GM23338 (cell line): ENCODE measurements at regions not wholly inside any gene's neighbourhood (a gene's known extent, or its start where the extent isn't known, plus 50 kb on each side); places are given as distances from the start of the nearest gene placed in this dataset.

Experiments used
- ATAC-seq: fragments of 200-7000 bp; cut with Tn5 transposase; 3 replicates; pipeline ENCODE4 v1.9.1; 2020
- DNase-seq: peaks from one replicate; pipeline ENCODE4 v3.0.0-alpha.2; 2015; ENCODE audit warnings: low spot score
- H2AFZ ChIP-seq: fragments of 200-600 bp; sonication (generic); 2 replicates; pipeline ENCODE4 v1.8.0; 2016; ENCODE audit warnings: antibody characterized with exemption, mild to moderate bottlenecking, moderate library complexity
- H3F3A ChIP-seq: fragments of 200-600 bp; sonication (generic); replicated peaks from 2 replicates; pipeline ENCODE4 v1.8.0; 2017; ENCODE audit warnings: antibody characterized with exemption, mixed run types, low read depth
- H3K27ac ChIP-seq: fragments of 200-600 bp; sonication (generic); 2 replicates; pipeline ENCODE4 v1.6.1; 2016; ENCODE audit warnings: low read depth
- H3K27me3 ChIP-seq: fragments of 200-600 bp; sonication (generic); 2 replicates; pipeline ENCODE4 v1.8.0; 2016; ENCODE audit warnings: mild to moderate bottlenecking, mixed run types, moderate library complexity; ENCODE audit not compliant: insufficient read depth
- H3K36me3 ChIP-seq: fragments of 200-600 bp; sonication (generic); 2 replicates; pipeline ENCODE4 v1.8.0; 2016; ENCODE audit warnings: mild to moderate bottlenecking; ENCODE audit not compliant: insufficient read depth
- H3K4me1 ChIP-seq: fragments of 200-600 bp; sonication (generic); 2 replicates; pipeline ENCODE4 v1.8.0; 2016; ENCODE audit warnings: mild to moderate bottlenecking, moderate library complexity; ENCODE audit not compliant: insufficient read depth
- H3K4me2 ChIP-seq: fragments of 200-600 bp; sonication (generic); 2 replicates; pipeline ENCODE4 v1.7.1; 2017; ENCODE audit warnings: mixed run types
- H3K4me3 ChIP-seq: fragments of 200-600 bp; sonication (generic); 2 replicates; pipeline ENCODE4 v1.6.1; 2016; ENCODE audit warnings: mixed run types
- H3K79me2 ChIP-seq: fragments of 200-600 bp; sonication (generic); replicated peaks from 2 replicates; pipeline ENCODE4 v1.8.0; 2017; ENCODE audit warnings: mild to moderate bottlenecking; ENCODE audit not compliant: insufficient read depth
- H3K9me2 ChIP-seq: fragments of 200-600 bp; sonication (generic); 2 replicates; pipeline ENCODE4 v1.8.0; 2017; ENCODE audit not compliant: insufficient read depth
- H4K20me1 ChIP-seq: fragments of 200-600 bp; sonication (generic); replicated peaks from 2 replicates; pipeline ENCODE4 v1.8.0; 2017; ENCODE audit warnings: mild to moderate bottlenecking; ENCODE audit not compliant: insufficient read depth
- H3K27ac Mint-ChIP-seq: 2 replicates; pipeline ENCODE4 v1.8.0; 2020; ENCODE audit warnings: inconsistent platforms, mild to moderate bottlenecking, moderate library complexity, mixed read lengths
- H3K27me3 Mint-ChIP-seq: 3 replicates; pipeline ENCODE4 v1.8.0; 2022; ENCODE audit warnings: low read depth, mild to moderate bottlenecking, moderate library complexity, mixed read lengths, inconsistent platforms; ENCODE audit not compliant: insufficient read depth, poor library complexity
- H3K36me3 Mint-ChIP-seq: 3 replicates; pipeline ENCODE4 v1.8.0; 2021; ENCODE audit warnings: low read depth, mild to moderate bottlenecking, inconsistent platforms, moderate library complexity, mixed read lengths
- H3K4me1 Mint-ChIP-seq: 3 replicates; pipeline ENCODE4 v1.8.0; 2020; ENCODE audit warnings: mild to moderate bottlenecking, inconsistent platforms, mixed read lengths
- H3K4me3 Mint-ChIP-seq: 3 replicates; pipeline ENCODE4 v1.8.0; 2021; ENCODE audit warnings: moderate library complexity, mild to moderate bottlenecking, inconsistent platforms, mixed read lengths
- H3K9me3 Mint-ChIP-seq: 3 replicates; pipeline ENCODE4 v1.8.0; 2020; ENCODE audit warnings: moderate library complexity, mild to moderate bottlenecking, inconsistent platforms, mixed read lengths
- CREB1 ChIP-seq: fragments of 250-450 bp; sonication (Bioruptor Pico); IDR thresholded peaks from 2 replicates; pipeline ENCODE4 v1.5.0; 2020; ENCODE audit warnings: low read depth, mild to moderate bottlenecking, moderate library complexity
- EZH2 ChIP-seq: fragments of 200-600 bp; sonication (generic); IDR thresholded peaks from one replicate; pipeline ENCODE4 v1.8.0; 2017; ENCODE audit warnings: antibody characterized with exemption, mild to moderate bottlenecking, low read depth; ENCODE audit not compliant: unreplicated experiment
- EZH2phosphoT487 ChIP-seq: fragments of 200-600 bp; sonication (generic); IDR thresholded peaks from one replicate; pipeline ENCODE4 v1.8.1; 2018; ENCODE audit warnings: antibody characterized with exemption; ENCODE audit not compliant: unreplicated experiment
- ZNF462 ChIP-seq: fragments of 250-450 bp; sonication (Bioruptor Pico); IDR thresholded peaks from 2 replicates; pipeline ENCODE4 v1.5.0; 2020; ENCODE audit warnings: mild to moderate bottlenecking, moderate library complexity
- TF ChIP-seq, protein P1 (sequence below): IDR thresholded peaks from one replicate; pipeline ENCODE4 v1.6.1; 2018; ENCODE audit warnings: antibody characterized with exemption; ENCODE audit not compliant: unreplicated experiment

DNA sequence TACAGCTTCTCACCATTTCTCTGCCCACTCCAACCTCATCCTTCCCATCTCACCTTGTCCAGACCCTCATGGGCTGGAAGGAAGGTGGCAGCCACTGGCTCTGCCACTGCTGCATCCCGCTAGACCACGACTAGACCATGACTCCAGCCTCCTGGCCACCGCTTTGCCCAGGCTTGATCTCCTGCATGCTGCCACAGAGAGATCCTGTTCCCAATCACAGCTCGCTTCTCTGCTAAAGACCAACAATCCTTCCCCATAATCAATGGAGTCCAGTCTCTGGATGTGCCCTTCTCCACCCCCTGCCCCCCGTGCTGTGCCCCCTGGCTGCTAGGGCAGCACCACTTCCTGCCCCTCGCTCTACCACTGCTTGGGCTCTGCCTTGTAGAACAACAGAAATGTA is 64.9 kb upstream of the DMRTB1 start:
- peaks cover 14% of the 10 kb centered on the region for H3K27me3 Mint-ChIP-seq
- no peak overlapping the region for H3K4me3 ChIP-seq
- 0 out of 2 replicates have a peak, but pooled peaks cover 6% of the 10 kb centered on the region for H3F3A ChIP-seq
- no peak for TF ChIP-seq EZH2
- TF ChIP-seq, protein P1, sequence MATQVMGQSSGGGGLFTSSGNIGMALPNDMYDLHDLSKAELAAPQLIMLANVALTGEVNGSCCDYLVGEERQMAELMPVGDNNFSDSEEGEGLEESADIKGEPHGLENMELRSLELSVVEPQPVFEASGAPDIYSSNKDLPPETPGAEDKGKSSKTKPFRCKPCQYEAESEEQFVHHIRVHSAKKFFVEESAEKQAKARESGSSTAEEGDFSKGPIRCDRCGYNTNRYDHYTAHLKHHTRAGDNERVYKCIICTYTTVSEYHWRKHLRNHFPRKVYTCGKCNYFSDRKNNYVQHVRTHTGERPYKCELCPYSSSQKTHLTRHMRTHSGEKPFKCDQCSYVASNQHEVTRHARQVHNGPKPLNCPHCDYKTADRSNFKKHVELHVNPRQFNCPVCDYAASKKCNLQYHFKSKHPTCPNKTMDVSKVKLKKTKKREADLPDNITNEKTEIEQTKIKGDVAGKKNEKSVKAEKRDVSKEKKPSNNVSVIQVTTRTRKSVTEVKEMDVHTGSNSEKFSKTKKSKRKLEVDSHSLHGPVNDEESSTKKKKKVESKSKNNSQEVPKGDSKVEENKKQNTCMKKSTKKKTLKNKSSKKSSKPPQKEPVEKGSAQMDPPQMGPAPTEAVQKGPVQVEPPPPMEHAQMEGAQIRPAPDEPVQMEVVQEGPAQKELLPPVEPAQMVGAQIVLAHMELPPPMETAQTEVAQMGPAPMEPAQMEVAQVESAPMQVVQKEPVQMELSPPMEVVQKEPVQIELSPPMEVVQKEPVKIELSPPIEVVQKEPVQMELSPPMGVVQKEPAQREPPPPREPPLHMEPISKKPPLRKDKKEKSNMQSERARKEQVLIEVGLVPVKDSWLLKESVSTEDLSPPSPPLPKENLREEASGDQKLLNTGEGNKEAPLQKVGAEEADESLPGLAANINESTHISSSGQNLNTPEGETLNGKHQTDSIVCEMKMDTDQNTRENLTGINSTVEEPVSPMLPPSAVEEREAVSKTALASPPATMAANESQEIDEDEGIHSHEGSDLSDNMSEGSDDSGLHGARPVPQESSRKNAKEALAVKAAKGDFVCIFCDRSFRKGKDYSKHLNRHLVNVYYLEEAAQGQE, result no peak
- no peak for TF ChIP-seq CREB1 (CRISPR knock-in tag)
- no peak for TF ChIP-seq ZNF462 (CRISPR knock-in tag)
- no peak for TF ChIP-seq EZH2phosphoT487
- no peaks in the 10 kb centered on the region for H3K9me2 ChIP-seq
- DNase-seq (no peak), ATAC-seq (no peak)
- H3K36me3 ChIP-seq, result no peaks in the 10 kb centered on the region
- no peak overlapping the region for H3K27ac ChIP-seq
- H4K20me1 ChIP-seq, result no peaks in the 10 kb centered on the region
- H3K27ac Mint-ChIP-seq, result no peak overlapping the region; the same call in 1 of the 2 replicates
- peaks cover 40% of the 10 kb centered on the region for H3K4me1 ChIP-seq
- H3K36me3 Mint-ChIP-seq, result no peaks in the 10 kb centered on the region
- no peaks in the 10 kb centered on the region for H3K9me3 Mint-ChIP-seq
- no peak overlapping the region for H2AFZ ChIP-seq
- H3K79me2 ChIP-seq, result no peaks in the 10 kb centered on the region
- no peaks in the 10 kb centered on the region for H3K27me3 ChIP-seq
- H3K4me3 Mint-ChIP-seq, result no peak overlapping the region; the same call in 2 of the 3 replicates
- peaks cover 60% of the 10 kb centered on the region for H3K4me1 Mint-ChIP-seq
- H3K4me2 ChIP-seq, result no peak overlapping the region
